Ovary (tissue), 7 donors: ENCODE measurements at regions not wholly inside any gene's neighbourhood (a gene's known extent, or its start where the extent isn't known, plus 50 kb on each side); places are given as distances from the start of the nearest gene placed in this dataset.

Experiments
- DNase-seq, 5 donors: peaks; one replicate each; pipeline ENCODE4 v3.0.0-alpha.2; 2019 to 2020
- H3K27ac ChIP-seq, 2 donors: fragments of 200-600 bp; one replicate each; pipeline versions ENCODE4 v1.5.1 to v1.8.0; 2019 to 2022
- H3K27me3 ChIP-seq: fragments of 200-600 bp; one replicate; pipeline ENCODE4 v1.8.0; 2022
- H3K36me3 ChIP-seq: fragments of 200-600 bp; sonication (generic); one replicate; pipeline ENCODE4 v1.5.1; 2019
- H3K4me1 ChIP-seq: one replicate; pipeline ENCODE4 v1.8.1; 2013; ENCODE audit warnings: mild to moderate bottlenecking, moderate library complexity; ENCODE audit not compliant: insufficient read depth
- H3K4me3 ChIP-seq: fragments of 200-600 bp; sonication (generic); one replicate; pipeline ENCODE4 v1.5.1; 2017
- H3K9me3 ChIP-seq, 2 donors: fragments of 200-600 bp in 1 of 2; sonication (generic) in 1 of 2; one replicate each; pipeline versions ENCODE4 v1.5.1 to v1.8.1; 2013 to 2019; ENCODE audit warnings: mild to moderate bottlenecking in 1 of 2, moderate library complexity in 1 of 2
- EP300 ChIP-seq: sonication (generic); formaldehyde crosslinking; IDR thresholded peaks from one replicate; pipeline ENCODE4 v1.6.1; 2017; ENCODE audit warnings: antibody characterized with exemption
- POLR2A ChIP-seq: fragments of 450-650 bp; IDR thresholded peaks from one replicate; pipeline ENCODE4 v1.6.1; 2017; ENCODE audit warnings: antibody characterized with exemption, mild to moderate bottlenecking, moderate library complexity
- WGBS, 3 donors: extraction: QIAGEN DNeasy Blood & Tissue Kit in 1 of 3; methylation state at CpG; one replicate each; pipeline versions ENCODE4 v1.1.5 to v1.1.7; 2013 to 2017; 5-methylcytosine and 5-hydroxymethylcytosine counted together
- intact Hi-C, 4 donors: fragments of 100-400 bp; cut with DNase I; formaldehyde crosslinking; loops; one replicate each; pipeline versions ENCODE4 v1.11.0 to v1.15.1; 2022 to 2023
- TF ChIP-seq, protein P1 (sequence below), 3 donors: fragments of 450-650 bp in 2 of 3; fragments of 200-600 bp in 1 of 3; IDR thresholded peaks; one replicate each; pipeline versions ENCODE4 v1.5.1 to v1.8.0; 2016 to 2022; ENCODE audit warnings: antibody characterized with exemption in 3 of 3, mild to moderate bottlenecking in 1 of 3
- donor health status: DM: no; HTN: no; CAD: no; lungs with moderate emphysema.
- donor health status: DM: no; HTN: no; CAD: no.
- donor health status: Bipolar disorder and iron deficiency.
- donor health status: DM: no; HTN: no; CAD: no.
- donor health status: DM: yes; HTN: yes; CAD: no.

DNA sequence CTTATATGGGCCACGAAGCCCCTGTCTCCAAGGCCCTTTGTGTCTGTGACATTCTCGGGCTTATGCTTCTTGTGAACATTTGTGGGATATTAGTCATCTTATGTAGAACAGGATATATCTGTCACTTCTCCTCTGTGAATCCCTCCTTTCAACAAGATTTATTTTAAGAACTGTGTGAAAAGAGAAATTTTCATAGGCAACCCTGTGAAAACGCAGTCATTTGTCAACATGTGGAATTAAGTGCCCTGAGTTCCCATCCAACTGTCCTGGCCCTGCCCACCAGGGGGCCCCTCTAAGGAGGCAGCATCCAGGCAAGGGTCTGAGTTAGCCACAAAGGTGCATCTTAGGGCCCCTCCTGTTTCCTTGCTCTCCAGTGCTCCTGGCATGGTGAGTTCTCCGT is 76.8 kb upstream of the CHRNA7 start:
- 77 to 86% (median 80%) methylated on average over 4 of the region's 4 CpGs for WGBS, 3 donors
- DNase-seq, result no peak
- H3K27me3 ChIP-seq, result no peaks in the 10 kb centered on the region
- no peaks in the 10 kb centered on the region for H3K36me3 ChIP-seq
- TF ChIP-seq EP300, result no peak
- no peak for TF ChIP-seq POLR2A
- TF ChIP-seq, protein P1, sequence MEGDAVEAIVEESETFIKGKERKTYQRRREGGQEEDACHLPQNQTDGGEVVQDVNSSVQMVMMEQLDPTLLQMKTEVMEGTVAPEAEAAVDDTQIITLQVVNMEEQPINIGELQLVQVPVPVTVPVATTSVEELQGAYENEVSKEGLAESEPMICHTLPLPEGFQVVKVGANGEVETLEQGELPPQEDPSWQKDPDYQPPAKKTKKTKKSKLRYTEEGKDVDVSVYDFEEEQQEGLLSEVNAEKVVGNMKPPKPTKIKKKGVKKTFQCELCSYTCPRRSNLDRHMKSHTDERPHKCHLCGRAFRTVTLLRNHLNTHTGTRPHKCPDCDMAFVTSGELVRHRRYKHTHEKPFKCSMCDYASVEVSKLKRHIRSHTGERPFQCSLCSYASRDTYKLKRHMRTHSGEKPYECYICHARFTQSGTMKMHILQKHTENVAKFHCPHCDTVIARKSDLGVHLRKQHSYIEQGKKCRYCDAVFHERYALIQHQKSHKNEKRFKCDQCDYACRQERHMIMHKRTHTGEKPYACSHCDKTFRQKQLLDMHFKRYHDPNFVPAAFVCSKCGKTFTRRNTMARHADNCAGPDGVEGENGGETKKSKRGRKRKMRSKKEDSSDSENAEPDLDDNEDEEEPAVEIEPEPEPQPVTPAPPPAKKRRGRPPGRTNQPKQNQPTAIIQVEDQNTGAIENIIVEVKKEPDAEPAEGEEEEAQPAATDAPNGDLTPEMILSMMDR (IDR thresholded peaks at IDR 0.05), result no peak
- no peak overlapping the region for H3K27ac ChIP-seq
- no peaks in the 10 kb centered on the region for H3K4me1 ChIP-seq
- intact Hi-C loops, result no loop called here
- no peak overlapping the region for H3K4me3 ChIP-seq
- H3K9me3 ChIP-seq, result no peaks in the 10 kb centered on the region

DNA sequence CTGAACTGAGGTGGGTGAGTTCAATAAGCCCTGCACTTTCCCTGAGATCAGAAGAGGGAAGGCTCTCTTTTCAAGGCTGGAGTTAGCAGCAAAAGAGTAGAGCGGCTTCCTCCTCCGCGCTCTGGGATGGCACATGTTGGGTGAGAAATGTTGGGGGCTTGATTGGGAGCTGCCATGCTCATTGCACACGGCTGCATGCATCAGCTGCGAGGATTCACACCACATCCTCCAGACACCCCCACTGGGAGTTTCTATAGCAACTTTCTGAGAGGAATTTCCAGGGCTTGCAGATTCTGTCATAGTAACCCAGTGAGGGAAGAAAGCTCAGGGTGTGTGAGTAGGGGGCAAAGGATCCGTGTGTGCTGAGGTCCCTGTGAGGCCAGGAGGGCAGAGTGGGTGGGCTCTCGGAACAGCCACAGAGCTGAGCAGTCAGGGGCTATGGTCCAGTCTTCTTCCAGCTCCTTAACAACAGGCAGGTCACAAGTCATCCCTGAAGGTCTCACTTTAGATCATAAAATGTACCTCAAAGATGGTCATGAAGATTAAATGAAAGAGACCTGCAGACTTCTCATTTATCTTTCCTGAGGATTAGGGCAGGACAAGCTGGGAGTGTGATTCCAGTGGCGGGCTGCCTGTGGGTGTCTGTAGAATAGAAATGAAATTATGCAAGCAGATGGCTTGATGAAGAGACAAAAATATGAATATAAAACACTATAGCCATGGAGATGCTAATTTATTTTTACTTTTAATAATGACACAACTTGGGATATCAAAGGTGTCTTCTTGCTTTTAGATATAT is 75.7 kb upstream of the CHRNA7 start:
- no peak for DNase-seq
- no peak overlapping the region for H3K4me3 ChIP-seq
- TF ChIP-seq EP300, result no peak
- TF ChIP-seq, protein P1 (IDR thresholded peaks at IDR 0.05), result no peak
- TF ChIP-seq POLR2A, result no peak
- H3K27me3 ChIP-seq, result no peaks in the 10 kb centered on the region
- H3K4me1 ChIP-seq, result no peaks in the 10 kb centered on the region
- H3K9me3 ChIP-seq, result no peaks in the 10 kb centered on the region
- H3K27ac ChIP-seq, result no peak overlapping the region
- H3K36me3 ChIP-seq, result no peaks in the 10 kb centered on the region
- WGBS, 3 donors, result 65 to 68% (median 67%) methylated on average over 8 of the region's 8 CpGs
- intact Hi-C loops, result no loop called here

DNA sequence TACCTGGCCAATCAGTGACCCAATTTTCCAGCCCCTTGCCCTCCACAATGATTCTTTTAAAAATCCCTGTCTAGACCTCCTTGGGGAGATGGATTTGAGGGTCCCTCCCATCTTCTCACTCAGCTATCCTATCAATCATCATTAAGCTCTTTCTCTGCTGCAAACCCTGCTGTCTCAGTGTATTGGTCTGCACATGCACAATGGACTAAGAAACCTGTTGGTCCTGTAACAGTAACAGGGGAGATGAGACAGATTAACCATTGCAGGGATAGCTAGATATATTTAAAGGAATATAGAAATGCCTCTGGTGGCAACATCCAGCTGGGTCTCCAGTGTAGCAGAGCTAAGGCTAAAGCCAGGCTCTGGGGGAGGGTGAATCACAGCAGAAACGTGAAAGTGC is 74.6 kb upstream of the CHRNA7 start:
- DNase-seq, result no peak
- no peak overlapping the region for H3K4me3 ChIP-seq
- H3K27ac ChIP-seq, result no peak overlapping the region
- no peaks in the 10 kb centered on the region for H3K27me3 ChIP-seq
- no peaks in the 10 kb centered on the region for H3K36me3 ChIP-seq
- 41 to 53% (median 42%) methylated on average over 1 of the region's 1 CpG for WGBS, 3 donors
- intact Hi-C loops, result no loop called here
- no peaks in the 10 kb centered on the region for H3K4me1 ChIP-seq
- TF ChIP-seq EP300 (no peak), POLR2A (no peak)
- TF ChIP-seq, protein P1 (IDR thresholded peaks at IDR 0.05), result no peak
- no peaks in the 10 kb centered on the region for H3K9me3 ChIP-seq

DNA sequence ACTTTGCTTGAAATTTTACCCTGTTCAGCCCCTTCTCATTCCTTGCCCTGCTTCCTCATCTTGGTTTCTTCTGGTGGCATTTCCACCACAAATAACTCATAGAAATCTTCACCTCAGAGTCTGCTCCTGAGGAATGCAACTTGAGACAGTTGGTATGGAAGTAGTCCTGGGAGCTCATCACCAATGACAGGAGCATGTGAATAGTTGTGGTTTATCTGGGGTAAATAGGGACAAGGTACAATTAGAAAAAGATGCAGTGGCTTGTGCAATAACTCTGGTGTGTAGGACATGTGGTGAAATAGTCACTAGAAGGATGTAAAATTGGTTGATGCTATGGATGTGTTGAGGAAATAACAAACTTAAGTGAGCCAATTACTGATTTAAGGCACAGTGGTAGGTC is 72.7 kb upstream of the CHRNA7 start:
- no peak for TF ChIP-seq POLR2A
- no peak for TF ChIP-seq EP300
- TF ChIP-seq, protein P1 (IDR thresholded peaks at IDR 0.05), result no peak
- no peak overlapping the region for H3K27ac ChIP-seq
- H3K36me3 ChIP-seq, result no peaks in the 10 kb centered on the region
- DNase-seq, result no peak
- H3K27me3 ChIP-seq, result no peaks in the 10 kb centered on the region
- intact Hi-C loops, result no loop called here
- H3K9me3 ChIP-seq, result no peaks in the 10 kb centered on the region
- no peak overlapping the region for H3K4me3 ChIP-seq
- H3K4me1 ChIP-seq, result no peaks in the 10 kb centered on the region
